ENCODE measurements at regions not wholly inside any gene's neighbourhood (a gene's known extent, or its start where the extent isn't known, plus 50 kb on each side); places are given as distances from the start of the nearest gene placed in this dataset.

GRCh38 chr5:44660251-44660650 lies 148.5 kb upstream of the MRPS30 start:
- DNase-seq (ENCODE audit: low spot score), result no peak

- no peak for DNase-seq (ENCODE audit: low spot score)
These were observed 149.4 kb upstream of the MRPS30 start for GRCh38 chr5:44659334-44659733.

GRCh38 chr5:44652674-44653073 lies 156.1 kb upstream of the MRPS30 start:
- no peak for DNase-seq (ENCODE audit: low spot score)

- DNase-seq (ENCODE audit: low spot score), result no peak
These were observed 162.7 kb upstream of the MRPS30 start for GRCh38 chr5:44646016-44646415.

- no peak for DNase-seq (ENCODE audit: low spot score)
These were observed 163.2 kb upstream of the MRPS30 start for GRCh38 chr5:44645502-44645901.

- DNase-seq (ENCODE audit: low spot score), result no peak
These were observed 164.1 kb upstream of the MRPS30 start for GRCh38 chr5:44644628-44645027.

GRCh38 chr5:44641820-44642219 lies 166.9 kb upstream of the MRPS30 start:
- no peak for DNase-seq (ENCODE audit: low spot score)

GRCh38 chr5:44640945-44641456 lies 167.7 kb upstream of the MRPS30 start:
- no peak for DNase-seq (ENCODE audit: low spot score)

- DNase-seq (ENCODE audit: low spot score), result no peak
These were observed 170.6 kb upstream of the MRPS30 start for GRCh38 chr5:44637916-44638869.

- DNase-seq (ENCODE audit: low spot score), result no peak
These were observed 176.4 kb upstream of the MRPS30 start for GRCh38 chr5:44632344-44632743.

GRCh38 chr5:44626846-44627245 lies 181.9 kb upstream of the MRPS30 start:
- DNase-seq (ENCODE audit: low spot score), result no peak

GRCh38 chr5:44622331-44622730 lies 186.4 kb upstream of the MRPS30 start:
- DNase-seq (ENCODE audit: low spot score), result no peak

GRCh38 chr5:44619875-44620610 lies 188.7 kb upstream of the MRPS30 start:
- no peak for DNase-seq (ENCODE audit: low spot score)

GRCh38 chr5:44614845-44615244 lies 193.9 kb upstream of the MRPS30 start:
- DNase-seq (ENCODE audit: low spot score), result no peak

GRCh38 chr5:44613936-44614335 lies 194.8 kb upstream of the MRPS30 start:
- DNase-seq (ENCODE audit: low spot score), result no peak

GRCh38 chr5:44605926-44606325 lies 202.8 kb upstream of the MRPS30 start:
- DNase-seq (ENCODE audit: low spot score), result no peak

- no peak for DNase-seq (ENCODE audit: low spot score)
These were observed 205.1 kb upstream of the MRPS30 start for GRCh38 chr5:44603496-44604272.

- DNase-seq (ENCODE audit: low spot score), result no peak
These were observed 185.5 kb upstream of the FGF10 start for GRCh38 chr5:44574678-44575077.

- DNase-seq (ENCODE audit: low spot score), result no peak
These were observed 179.3 kb upstream of the FGF10 start for GRCh38 chr5:44568519-44568918.

GRCh38 chr5:44565902-44566301 lies 176.7 kb upstream of the FGF10 start:
- DNase-seq (ENCODE audit: low spot score), result no peak

- no peak for DNase-seq (ENCODE audit: low spot score)
These were observed 176.1 kb upstream of the FGF10 start for GRCh38 chr5:44565360-44565759.

- DNase-seq (ENCODE audit: low spot score), result no peak
These were observed 157.1 kb upstream of the FGF10 start for GRCh38 chr5:44546286-44546685.

Measured in mucosa of gallbladder (tissue), 1 donor.